K562 (cell line): ENCODE measurements at regions not wholly inside any gene's neighbourhood (a gene's known extent, or its start where the extent isn't known, plus 50 kb on each side); places are given as distances from the start of the nearest gene placed in this dataset.

Experiments used
- ATAC-seq: fragments of 200-7000 bp; cut with Tn5 transposase; 3 replicates; pipeline ENCODE4 v1.9.1; 2020; ENCODE audit warnings: moderate library complexity
- BruUV-seq: library from RNA; stranded (reverse); fragments of 400-500 nt; replicated peaks from 2 replicates; lab custom pipeline; 2021; lab: Mats Ljungman, UMichigan
- CTCF ChIA-PET: fragments of 300-600 bp; formaldehyde crosslinking; extraction: SDS; loops from one replicate; lab custom pipeline; 2021; ENCODE audit warnings: low intra/inter-chr PET ratio; lab: Yijun Ruan, JAX
- POLR2A ChIA-PET: fragments of 300-600, 350-650 bp; sonication (Branson Sonifier 250); formaldehyde crosslinking; extraction: SDS; loops from one replicate; lab custom pipeline; 2021; ENCODE audit warnings: antibody characterized with exemption, inconsistent platforms; lab: Yijun Ruan, JAX
- DNase-seq, 4 experiments: peaks; one replicate each; pipeline versions ENCODE4 v3.0.0 to v3.0.0-alpha.2; 2011 to 2018; ENCODE audit warnings: low spot score in 3 of 4, mixed read lengths in 3 of 4; ENCODE audit errors: extremely low read depth in 1 of 4
- FAIRE-seq: peaks from 2 replicates; lab custom pipeline; 2011; peaks lifted over from hg19 to GRCh38; lab: Jason Lieb, UNC
- H2AFZ ChIP-seq: 2 replicates; pipeline ENCODE4 v1.6.0; 2011; ENCODE audit warnings: low read depth, low read length, control low read depth, inconsistent platforms
- H3K27ac ChIP-seq: fragments of 200-600 bp; 3 replicates; pipeline ENCODE4 v1.8.0; 2011; ENCODE audit warnings: low read depth, mild to moderate bottlenecking, control low read depth, inconsistent platforms, low read length, moderate library complexity, mixed read lengths; ENCODE audit errors: extremely low read depth
- H3K27me3 ChIP-seq, 2 experiments: fragments of 300-600 bp in 1 of 2; 2 replicates in 1 of 2; 3 replicates in 1 of 2; pipeline versions ENCODE4 v1.6.0 to v1.8.0; 2011; ENCODE audit warnings: inconsistent platforms in 2 of 2, low read length in 2 of 2, mild to moderate bottlenecking in 1 of 2, mixed read lengths in 1 of 2, moderate library complexity in 1 of 2; ENCODE audit not compliant: control insufficient read depth in 2 of 2, insufficient read depth in 2 of 2
- H3K36me3 ChIP-seq: fragments of 300-600 bp; 3 replicates; pipeline ENCODE4 v1.8.0; 2011; ENCODE audit warnings: mild to moderate bottlenecking, low read length, inconsistent platforms; ENCODE audit not compliant: control insufficient read depth, insufficient read depth
- H3K4me1 ChIP-seq, 2 experiments: fragments of 200-600 bp in 1 of 2; replicated peaks in 1 of 2; 2 replicates in 1 of 2; 3 replicates in 1 of 2; pipeline versions ENCODE4 v1.5.1 to v1.8.0; 2011; ENCODE audit warnings: inconsistent platforms in 2 of 2, low read length in 2 of 2, mild to moderate bottlenecking in 1 of 2, mixed read lengths in 1 of 2, moderate library complexity in 1 of 2; ENCODE audit not compliant: control insufficient read depth in 2 of 2, insufficient read depth in 2 of 2
- H3K4me2 ChIP-seq: 2 replicates; pipeline ENCODE4 v1.6.1; 2011; ENCODE audit warnings: low read length, control low read depth, inconsistent platforms, mixed read lengths; ENCODE audit not compliant: insufficient read depth
- H3K4me3 ChIP-seq: fragments of 200-600 bp; sonication (generic), shearing (Covaris generic); 2 replicates; pipeline ENCODE4 v1.5.1; 2016; ENCODE audit warnings: control low read depth, inconsistent platforms
- H3K79me2 ChIP-seq: fragments of 200-600 bp; 3 replicates; pipeline ENCODE4 v1.8.0; 2011; ENCODE audit warnings: low read length, inconsistent platforms; ENCODE audit not compliant: control insufficient read depth, insufficient read depth
- H3K9ac ChIP-seq, 2 experiments: 2 replicates each; pipeline versions ENCODE4 v1.6.0 to v1.6.1; 2011; ENCODE audit warnings: low read depth in 2 of 2, low read length in 2 of 2, control low read depth in 1 of 2, inconsistent platforms in 1 of 2, mild to moderate bottlenecking in 1 of 2, mixed read lengths in 1 of 2; ENCODE audit not compliant: insufficient read depth in 1 of 2
- H3K9me1 ChIP-seq: one replicate; pipeline ENCODE4 v1.6.0; 2011; ENCODE audit warnings: inconsistent platforms, mild to moderate bottlenecking, low read length, moderate library complexity; ENCODE audit not compliant: control insufficient read depth, insufficient read depth
- H3K9me3 ChIP-seq: replicated peaks from 2 replicates; pipeline ENCODE4 v1.5.1; 2011; ENCODE audit warnings: low read depth, low read length, inconsistent platforms; ENCODE audit not compliant: control insufficient read depth, insufficient read depth
- H4K20me1 ChIP-seq: replicated peaks from 2 replicates; pipeline ENCODE4 v1.6.1; 2011; ENCODE audit warnings: low read length, inconsistent platforms, mixed read lengths; ENCODE audit not compliant: control insufficient read depth, insufficient read depth
- ARID3A ChIP-seq: IDR thresholded peaks from 2 replicates; pipeline ENCODE4 v1.6.1; 2012; ENCODE audit warnings: low read depth, low read length, improper control_type of control experiment, borderline replicate concordance
- BDP1 ChIP-seq: IDR thresholded peaks from 3 replicates; pipeline ENCODE4 v1.6.1; 2011; ENCODE audit not compliant: insufficient read length, insufficient read depth
- BRCA1 ChIP-seq, 2 experiments: fragments of 450-650 bp in 1 of 2; sonication (generic) in 1 of 2; formaldehyde crosslinking in 1 of 2; IDR thresholded peaks; 2 replicates each; pipeline versions ENCODE4 v1.5.0 to v1.6.1; 2017 to 2020; ENCODE audit warnings: mild to moderate bottlenecking in 1 of 2, missing genetic modification reagents in 1 of 2
- THAP7 ChIP-seq: fragments of 250-450 bp; sonication (Bioruptor Pico); IDR thresholded peaks from 2 replicates; pipeline ENCODE4 v1.5.0; 2021
- WGBS: fragments of 100-300 bp; shearing (Covaris generic); methylation state at CpG from one replicate; pipeline ENCODE4 v1.1.6; 2016; ENCODE audit warnings: low coverage, mixed read lengths; ENCODE audit not compliant: insufficient coverage; ENCODE audit errors: missing lambda C conversion rate; 5-methylcytosine and 5-hydroxymethylcytosine counted together
- in situ Hi-C: fragments of 300-500 bp; cut with MboI; formaldehyde crosslinking; loops from 4 replicates; pipeline ENCODE4 v1.15.0; 2018; ENCODE audit warnings: inconsistent platforms, mixed read lengths
- intact Hi-C: fragments of 100-400 bp; cut with micrococcal nuclease; formaldehyde crosslinking; loops from 2 replicates; pipeline ENCODE4 v1.14.2; 2022

- Histone ChIP-seq H3K4me1 (no peaks in the 10 kb centered on the region), H3K79me2 (no peaks in the 10 kb centered on the region), H3K27me3 (no peaks in the 10 kb centered on the region), H3K27ac (no peak overlapping the region), H4K20me1 (no peaks in the 10 kb centered on the region), H3K9me1 (no peaks in the 10 kb centered on the region), H3K9ac (no peak overlapping the region), H3K4me3 (no peak overlapping the region), H2AFZ (no peak overlapping the region), H3K4me2 (no peak overlapping the region), H3K9me3 (no peaks in the 10 kb centered on the region), H3K36me3 (no peaks in the 10 kb centered on the region)
- TF ChIP-seq BDP1, result no peak
- no peak for TF ChIP-seq ARID3A
- TF ChIP-seq BRCA1 (IDR thresholded peaks at IDR 0.05), result no peak
- TF ChIP-seq BRCA1 (CRISPR knock-in tag; IDR thresholded peaks at IDR 0.05), result no peak
- TF ChIP-seq THAP7 (CRISPR knock-in tag), result no peak
- DNase-seq (no peak), ATAC-seq (no peak), FAIRE-seq (no peak)
- intact Hi-C loops, result loop anchor here (10.0 kb wide), 1 partner anchor 206 kb away; no protein-coding TSS in a partner anchor
- in situ Hi-C loops, result no loop called here
- 0% methylated on average over 3 of the region's 3 CpGs for WGBS
- no TSS peak for BruUV-seq
- ChIA-PET CTCF (no interaction called here), POLR2A (no interaction called here)
Observed at GRCh38 chr20:40268321-40269075, 420.5 kb downstream of the MAFB start.
